Endothelial cell of umbilical vein (primary cell): ENCODE measurements at regions not wholly inside any gene's neighbourhood (a gene's known extent, or its start where the extent isn't known, plus 50 kb on each side); places are given as distances from the start of the nearest gene placed in this dataset.
A peak's percentile ranks its signal among the peaks of the same experiment; 100 is the strongest.

ENCODE experiments used
- BruUV-seq: library from RNA; stranded (reverse); fragments of 400-500 nt; replicated peaks from 2 replicates; lab custom pipeline; 2021; lab: Mats Ljungman, UMichigan
- CTCF ChIA-PET: fragments of 300-600, 350-600 bp; sonication (Branson Sonifier 250); formaldehyde crosslinking; loops from one replicate; lab custom pipeline; 2021; ENCODE audit warnings: antibody characterized with exemption, inconsistent platforms; lab: Charles Lee
- POLR2A ChIA-PET: fragments of 300-600, 350-600 bp; sonication (Branson Sonifier 250); formaldehyde crosslinking; loops from one replicate; lab custom pipeline; 2021; ENCODE audit warnings: antibody characterized with exemption, inconsistent platforms; lab: Charles Lee
- DNase-seq: peaks from one replicate; pipeline ENCODE4 v3.0.0-alpha.2; 2011; ENCODE audit warnings: low read depth, low spot score
- FAIRE-seq: peaks from 2 replicates; lab custom pipeline; 2011; peaks lifted over from hg19 to GRCh38; lab: Jason Lieb, UNC
- H2AFZ ChIP-seq: 2 replicates; pipeline ENCODE4 v1.6.0; 2012; ENCODE audit warnings: low read depth, low read length, control low read depth, inconsistent platforms
- H3K27ac ChIP-seq: 2 replicates; pipeline ENCODE4 v1.5.1; 2011; ENCODE audit warnings: low read depth, mild to moderate bottlenecking, control low read depth, low read length, moderate library complexity; ENCODE audit not compliant: insufficient read depth
- H3K27me3 ChIP-seq, 2 experiments: 2 replicates each; pipeline versions ENCODE4 v1.6.0 to v1.6.1; 2011; ENCODE audit warnings: low read length in 2 of 2, mixed read lengths in 1 of 2; ENCODE audit not compliant: control insufficient read depth in 2 of 2, insufficient read depth in 2 of 2
- H3K36me3 ChIP-seq, 2 experiments: 2 replicates in 1 of 2; 3 replicates in 1 of 2; pipeline ENCODE4 v1.5.1; 2011; ENCODE audit warnings: low read length in 2 of 2, mild to moderate bottlenecking in 1 of 2, moderate library complexity in 1 of 2; ENCODE audit not compliant: control insufficient read depth in 2 of 2, insufficient read depth in 2 of 2; ENCODE audit errors: extremely low read depth in 1 of 2
- H3K4me1 ChIP-seq: 3 replicates; pipeline ENCODE4 v1.5.1; 2011; ENCODE audit warnings: mild to moderate bottlenecking, low read length; ENCODE audit not compliant: control insufficient read depth, insufficient read depth; ENCODE audit errors: extremely low read depth
- H3K4me2 ChIP-seq: 2 replicates; pipeline ENCODE4 v1.6.1; 2011; ENCODE audit warnings: low read length, control low read depth, mixed read lengths; ENCODE audit not compliant: insufficient read depth
- H3K4me3 ChIP-seq, 3 experiments: fragments of 200-600 bp in 1 of 3; sonication (generic), shearing (Covaris generic) in 1 of 3; replicated peaks in 1 of 3; 2 replicates each; pipeline ENCODE4 v1.5.1; 2011 to 2016; ENCODE audit warnings: control low read depth in 3 of 3, low read length in 3 of 3, mild to moderate bottlenecking in 2 of 3, inconsistent platforms in 1 of 3, low read depth in 1 of 3, moderate library complexity in 1 of 3; ENCODE audit not compliant: insufficient read depth in 1 of 3
- H3K79me2 ChIP-seq: 2 replicates; pipeline ENCODE4 v1.6.0; 2012; ENCODE audit warnings: low read length, inconsistent platforms; ENCODE audit not compliant: control insufficient read depth, insufficient read depth
- H3K9ac ChIP-seq: replicated peaks from 2 replicates; pipeline ENCODE3; 2011; ENCODE audit warnings: low read length, control low read depth; ENCODE audit not compliant: insufficient read depth; ENCODE audit errors: extremely low read depth
- H3K9me1 ChIP-seq: replicated peaks from 3 replicates; pipeline ENCODE4 v1.6.0; 2011; ENCODE audit warnings: mild to moderate bottlenecking, low read length; ENCODE audit not compliant: control insufficient read depth, insufficient read depth; ENCODE audit errors: extremely low read depth
- H3K9me3 ChIP-seq: replicated peaks from 2 replicates; pipeline ENCODE4 v1.5.1; 2012; ENCODE audit warnings: low read length, inconsistent platforms; ENCODE audit not compliant: control insufficient read depth, insufficient read depth
- H4K20me1 ChIP-seq: replicated peaks from 2 replicates; pipeline ENCODE3; 2011; ENCODE audit warnings: mild to moderate bottlenecking, low read length; ENCODE audit not compliant: control insufficient read depth, insufficient read depth; ENCODE audit errors: extremely low read depth
- CTCF ChIP-seq, 2 donors: IDR thresholded peaks; 1 replicate in 1 of 2; 2 replicates in 1 of 2; pipeline ENCODE4 v1.5.1; 2011; ENCODE audit warnings: low read length in 2 of 2, mild to moderate bottlenecking in 2 of 2, moderate library complexity in 2 of 2, control low read depth in 1 of 2, inconsistent platforms in 1 of 2, low read depth in 1 of 2; ENCODE audit not compliant: insufficient read depth in 1 of 2; ENCODE audit errors: extremely low read depth in 1 of 2
- EZH2 ChIP-seq: IDR thresholded peaks from 2 replicates; pipeline ENCODE4 v1.6.1; 2012; ENCODE audit warnings: borderline replicate concordance, low read depth, mild to moderate bottlenecking, moderate library complexity, low read length, inconsistent platforms; ENCODE audit not compliant: severe bottlenecking
- FOS ChIP-seq: IDR thresholded peaks from 2 replicates; pipeline ENCODE4 v1.6.1; 2011; ENCODE audit warnings: mild to moderate bottlenecking, low read length, moderate library complexity, borderline replicate concordance; ENCODE audit not compliant: insufficient read depth
- GATA2 ChIP-seq: IDR thresholded peaks from 2 replicates; pipeline ENCODE4 v1.7.0; 2011; ENCODE audit warnings: low read depth, mild to moderate bottlenecking, moderate library complexity, mixed read lengths, low read length; ENCODE audit not compliant: insufficient read length, insufficient read depth
- JUN ChIP-seq: IDR thresholded peaks from 2 replicates; pipeline ENCODE4 v1.6.1; 2011; ENCODE audit warnings: borderline replicate concordance, low read depth; ENCODE audit not compliant: insufficient read length, insufficient read depth
- MAX ChIP-seq: IDR thresholded peaks from 2 replicates; pipeline ENCODE4 v1.6.1; 2011; ENCODE audit not compliant: insufficient read depth, insufficient read length
- MYC ChIP-seq: IDR thresholded peaks from one replicate; pipeline ENCODE4 v1.6.1; 2011; ENCODE audit warnings: mild to moderate bottlenecking, low read depth, low read length
- POLR2A ChIP-seq: IDR thresholded peaks from 2 replicates; pipeline ENCODE4 v1.6.1; 2012; ENCODE audit warnings: low read depth, mild to moderate bottlenecking, control low read depth, low read length
- POLR2AphosphoS5 ChIP-seq: IDR thresholded peaks from 2 replicates; pipeline ENCODE4 v1.6.1; 2012; ENCODE audit warnings: low read depth, mild to moderate bottlenecking, control low read depth, low read length, moderate library complexity; ENCODE audit not compliant: insufficient read depth
- dilution Hi-C: fragments of 300-500 bp; cut with MboI; formaldehyde crosslinking; loops from one replicate; pipeline ENCODE4 v1.15.0; 2019; ENCODE audit warnings: low sequenced_read_pairs; ENCODE audit not compliant: extremely low pct_ligation_motif_present
- intact Hi-C: fragments of 100-400 bp; cut with micrococcal nuclease; formaldehyde crosslinking; loops from one replicate; pipeline ENCODE4 v1.10.0; 2022

- TF ChIP-seq CTCF (IDR thresholded peaks at IDR 0.05; ENCODE audit: extremely low read depth in 1 of 2, insufficient read depth in 1 of 2, low read depth in 1 of 2, low read length in 2 of 2), result peak in 1 of 2 donors; percentile 16
- TF ChIP-seq FOS, result no peak
- Histone ChIP-seq H3K4me3 (no peak overlapping the region), H3K27me3 (no peaks in the 10 kb centered on the region), H3K9ac (no peak overlapping the region), H4K20me1 (no peaks in the 10 kb centered on the region), H3K9me3 (no peaks in the 10 kb centered on the region), H3K27ac (no peak overlapping the region), H2AFZ (no peak overlapping the region), H3K36me3 (no peaks in the 10 kb centered on the region), H3K4me1 (no peaks in the 10 kb centered on the region), H3K79me2 (no peaks in the 10 kb centered on the region), H3K4me2 (no peak overlapping the region), H3K9me1 (no peaks in the 10 kb centered on the region)
- ChIA-PET CTCF (no interaction called here), POLR2A (no interaction called here)
- BruUV-seq, result no TSS peak
- dilution Hi-C loops, result no loop called here
- intact Hi-C loops, result no loop called here
- FAIRE-seq, result no peak
- DNase-seq, result no peak
Observed at GRCh38 chr5:66494437-66494836, 101.8 kb upstream of the MAST4 start.

DNA sequence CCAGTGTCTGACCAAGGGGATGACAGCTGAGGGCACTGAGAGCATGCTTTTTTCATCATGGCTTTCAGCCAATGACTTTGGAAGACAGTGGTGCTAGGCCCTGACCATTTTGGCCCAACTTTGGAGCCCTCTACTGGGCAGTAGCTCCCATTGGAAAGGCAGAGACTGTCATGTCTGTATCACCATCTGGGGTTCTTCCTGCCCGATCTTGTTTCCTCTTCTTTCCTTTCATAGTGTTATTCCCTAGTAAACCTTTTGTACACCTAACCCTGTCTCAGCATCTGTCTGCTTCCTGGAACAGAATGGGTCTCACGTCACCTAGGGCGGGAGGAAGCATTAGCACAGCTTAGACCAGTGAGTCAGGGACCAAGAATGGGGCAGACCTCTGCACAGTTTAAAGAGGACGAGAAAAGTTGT lies 97.4 kb upstream of the MAST4 start:
- FAIRE-seq (no peak), DNase-seq (peak; percentile 4)
- Histone ChIP-seq H3K4me3 (no peak overlapping the region), H3K9me3 (no peaks in the 10 kb centered on the region), H3K9ac (no peak overlapping the region), H3K27ac (no peak overlapping the region), H2AFZ (no peak overlapping the region), H3K9me1 (no peaks in the 10 kb centered on the region), H3K36me3 (no peaks in the 10 kb centered on the region), H3K4me1 (no peaks in the 10 kb centered on the region), H3K27me3 (no peaks in the 10 kb centered on the region), H4K20me1 (no peaks in the 10 kb centered on the region), H3K4me2 (no peak overlapping the region), H3K79me2 (no peaks in the 10 kb centered on the region)
- dilution Hi-C loops (no loop called here), intact Hi-C loops (loop anchor here (1.0 kb wide), 1 partner anchor 191 kb away; no protein-coding TSS in a partner anchor)
- BruUV-seq, result no TSS peak
- TF ChIP-seq JUN (no peak), FOS (no peak), EZH2 (no peak), GATA2 (no peak), MAX (no peak), POLR2A (no peak), CTCF (IDR thresholded peaks at IDR 0.05; ENCODE audit: extremely low read depth in 1 of 2, insufficient read depth in 1 of 2, low read depth in 1 of 2, low read length in 2 of 2) (no peak), MYC (no peak), POLR2AphosphoS5 (no peak)
- CTCF ChIA-PET, result interaction anchor here (1.1 to 4.0 kb wide), 2 partner anchors 14 to 191 kb away, joined by 3 to 34 read pairs; no protein-coding TSS in a partner anchor
- POLR2A ChIA-PET, result no interaction called here
